HG02938 (cell line): ENCODE measurements at regions not wholly inside any gene's neighbourhood (a gene's known extent, or its start where the extent isn't known, plus 50 kb on each side); places are given as distances from the start of the nearest gene placed in this dataset.

Source experiments
- ATAC-seq: cut with Tn5 transposase; IDR thresholded peaks from one replicate; pipeline ENCODE4 v1.9.1; 2021; ENCODE audit warnings: mild to moderate bottlenecking, moderate library complexity; ENCODE audit not compliant: unreplicated experiment

DNA sequence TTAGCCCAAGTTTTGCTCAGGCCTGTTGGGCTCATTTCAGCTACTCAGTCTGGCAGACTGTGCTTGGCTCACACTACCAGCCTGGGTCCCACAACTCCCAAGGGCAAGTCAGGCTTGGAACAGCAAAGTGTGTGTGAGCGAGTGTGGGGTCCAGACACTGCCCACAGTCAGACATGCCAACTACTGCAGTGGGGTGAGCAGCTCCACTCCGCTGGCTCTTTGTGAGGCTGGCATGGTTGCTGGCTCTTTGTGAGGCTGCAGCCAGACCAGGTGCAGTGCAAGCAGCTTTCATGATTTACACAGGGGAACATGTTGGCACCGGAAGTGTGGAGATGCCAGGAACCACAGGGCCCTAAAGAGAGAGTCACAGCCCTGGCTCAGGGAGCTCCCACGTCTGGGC, 606.7 kb upstream of the FAM174A start:
- no peak for ATAC-seq

DNA sequence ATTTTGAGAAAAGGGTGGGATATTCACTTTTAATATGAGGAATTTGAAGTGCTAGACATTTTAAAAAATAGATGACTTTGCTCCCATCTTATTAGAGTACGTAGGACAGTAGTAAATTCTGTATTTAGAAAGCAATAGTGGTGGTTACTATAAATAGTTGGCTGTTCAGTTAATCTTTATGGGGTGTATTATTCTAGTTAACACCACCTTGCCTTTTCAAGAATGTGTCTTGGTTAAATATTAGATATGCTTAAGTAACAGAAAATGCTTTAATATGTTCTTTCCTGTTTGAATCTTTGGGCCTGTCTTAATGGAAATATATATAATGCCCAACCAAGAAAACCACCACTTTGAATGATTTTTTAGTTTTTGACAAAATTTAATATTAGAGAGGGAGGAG, 608.7 kb upstream of the FAM174A start:
- peak; percentile 80 for ATAC-seq

DNA sequence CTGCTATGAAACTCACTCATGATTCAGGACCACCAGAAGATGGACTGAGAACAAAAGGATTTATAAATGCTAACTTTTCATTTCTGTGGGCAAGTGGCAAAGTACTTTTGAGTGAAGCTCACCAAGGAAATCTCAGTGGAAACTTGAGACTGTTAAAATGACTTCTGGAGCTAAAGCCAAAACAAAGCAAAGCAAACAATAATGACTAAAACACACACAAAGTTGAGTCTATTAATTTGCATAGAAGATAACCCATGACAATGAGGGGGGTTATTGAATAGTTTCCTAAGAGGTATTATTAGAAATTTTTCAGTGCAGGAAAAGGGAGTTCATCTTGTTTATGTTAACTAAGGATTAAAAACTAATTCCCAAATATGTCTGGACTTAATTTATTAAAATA, 612.8 kb upstream of the FAM174A start:
- no peak for ATAC-seq

DNA sequence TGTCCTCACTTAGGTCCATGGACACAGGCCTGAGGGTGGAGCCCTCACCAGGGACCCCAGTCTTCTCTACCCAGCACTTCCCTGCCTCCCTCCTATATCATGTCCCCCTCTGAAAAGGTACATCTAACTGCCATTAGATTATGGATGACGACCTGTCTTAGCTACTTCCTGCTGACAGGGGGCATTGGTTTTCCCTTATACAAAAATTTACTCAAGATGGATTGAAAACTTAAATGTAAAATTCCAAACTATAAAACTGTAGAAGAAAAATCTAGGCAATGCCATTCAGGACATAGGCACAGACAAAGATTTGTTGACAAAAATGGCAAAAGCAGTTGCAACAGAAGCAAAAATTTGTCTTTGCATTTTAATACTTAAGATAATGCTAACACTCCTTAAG, 623.2 kb upstream of the FAM174A start:
- ATAC-seq: no peak

DNA sequence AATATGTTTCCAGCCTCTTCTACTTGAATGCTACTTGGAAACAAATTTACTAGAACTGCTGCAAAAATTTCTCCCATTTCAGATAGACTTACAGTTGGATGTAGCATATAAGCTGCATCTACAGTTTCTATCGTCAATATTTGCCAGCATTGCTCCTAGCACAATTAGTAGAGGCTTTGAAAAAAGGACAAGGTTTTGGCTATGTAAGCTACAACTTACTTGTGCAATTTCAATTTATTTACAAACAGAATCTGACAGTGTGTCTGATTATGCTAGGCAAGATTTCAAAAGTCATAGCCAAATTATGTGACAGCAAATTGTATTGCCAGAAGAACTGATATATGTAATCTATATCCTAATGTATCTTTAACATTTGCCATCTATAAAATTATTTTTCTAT, 628.4 kb upstream of the FAM174A start:
- no peak for ATAC-seq

DNA sequence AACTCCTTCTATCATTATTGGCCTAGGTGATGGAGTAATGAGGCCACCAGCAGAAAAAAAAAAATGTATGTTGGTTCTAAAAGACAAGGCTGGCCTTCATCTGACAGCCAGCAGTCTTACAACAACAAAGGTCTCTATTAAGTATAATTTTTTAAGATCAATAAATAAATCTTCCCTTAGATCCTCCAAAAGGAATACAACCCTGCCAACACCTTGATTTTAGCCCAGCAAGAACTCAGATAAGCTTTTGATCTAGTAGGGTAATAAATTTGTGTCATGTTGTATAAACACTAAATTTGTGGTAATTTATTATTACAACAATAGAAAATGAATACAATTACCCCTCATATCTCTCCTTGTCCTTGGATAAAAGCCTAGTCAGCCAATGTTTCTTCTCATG, 633.2 kb upstream of the FAM174A start:
- no peak for ATAC-seq

DNA sequence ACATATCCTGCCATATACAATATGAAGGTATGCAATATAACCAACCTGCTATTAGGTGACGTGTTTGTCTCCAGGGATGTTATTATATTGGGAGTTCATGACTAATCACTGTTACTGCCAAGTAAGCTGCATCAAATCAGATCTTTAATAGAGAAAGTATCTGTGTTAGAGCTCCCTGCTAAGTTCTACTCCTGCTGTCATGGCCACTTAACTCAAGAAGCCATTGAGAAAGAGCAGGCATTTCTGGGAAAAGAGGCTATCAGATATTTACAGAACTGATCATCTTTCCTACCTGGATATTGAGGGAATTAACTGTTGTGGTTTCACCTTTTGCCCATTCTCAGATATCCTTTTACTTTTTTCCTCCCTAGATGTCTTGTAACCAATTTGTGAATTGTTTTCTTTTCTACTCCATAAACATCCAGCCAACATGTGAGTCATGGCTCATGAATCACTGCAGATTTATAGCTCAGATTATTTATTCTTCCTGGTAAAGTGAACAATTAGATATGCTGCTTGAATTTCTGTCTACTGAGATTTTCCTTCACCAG, 634.8 kb upstream of the FAM174A start:
- no peak for ATAC-seq

DNA sequence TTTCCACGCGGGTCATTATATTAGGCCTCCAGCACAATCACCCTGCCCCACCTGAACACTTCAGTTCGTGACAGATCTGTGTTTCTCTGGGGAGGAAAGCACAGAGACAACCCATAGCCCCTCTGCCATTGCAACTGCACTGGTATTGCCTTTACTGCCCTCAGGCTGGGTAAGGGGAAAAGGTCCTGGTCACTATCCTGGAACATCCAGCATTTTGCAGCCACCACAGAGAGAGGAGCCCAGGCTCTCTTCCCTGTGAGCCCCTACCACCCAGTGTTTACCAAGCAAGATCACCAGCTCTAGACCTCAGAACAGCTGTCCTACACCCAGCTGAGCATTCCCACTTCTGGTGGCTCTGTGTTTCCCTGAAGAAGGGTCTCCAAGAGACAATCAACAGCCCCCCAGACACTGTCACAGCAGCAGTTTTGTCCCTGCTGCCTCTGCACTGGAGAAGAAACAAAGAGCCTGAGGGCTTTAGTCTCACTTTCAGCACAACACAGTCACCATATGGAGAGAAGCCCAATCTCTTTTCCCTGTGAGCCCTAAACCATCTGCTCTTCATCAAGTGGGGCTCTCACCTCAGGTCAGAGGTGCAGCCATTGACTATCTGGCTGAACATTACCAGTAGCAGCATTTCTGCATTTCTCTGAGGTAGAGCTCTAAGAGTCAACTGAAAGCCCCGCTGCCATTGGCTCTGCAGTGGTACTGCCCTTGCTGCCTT, 655.2 kb upstream of the FAM174A start:
- no peak for ATAC-seq

DNA sequence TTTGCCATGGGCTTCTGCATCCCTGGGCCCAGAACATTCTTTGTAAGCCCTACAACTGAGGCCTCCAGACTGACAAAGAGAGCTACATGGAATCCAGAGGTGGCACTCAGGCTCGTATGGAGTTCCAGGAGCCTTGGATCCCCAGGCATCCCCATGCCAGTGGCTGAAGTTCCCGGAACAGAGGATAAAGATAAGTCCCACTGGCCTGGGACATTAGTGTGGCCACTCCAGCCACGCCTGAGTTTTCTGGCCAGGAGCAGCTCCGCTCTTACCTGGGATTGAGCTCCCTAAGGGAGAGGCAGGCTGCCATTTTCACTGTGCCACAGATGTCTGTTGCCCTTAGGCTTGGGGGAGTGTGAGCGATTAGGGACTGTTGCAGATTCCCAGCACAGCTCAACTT, 656.3 kb upstream of the FAM174A start:
- no peak for ATAC-seq

DNA sequence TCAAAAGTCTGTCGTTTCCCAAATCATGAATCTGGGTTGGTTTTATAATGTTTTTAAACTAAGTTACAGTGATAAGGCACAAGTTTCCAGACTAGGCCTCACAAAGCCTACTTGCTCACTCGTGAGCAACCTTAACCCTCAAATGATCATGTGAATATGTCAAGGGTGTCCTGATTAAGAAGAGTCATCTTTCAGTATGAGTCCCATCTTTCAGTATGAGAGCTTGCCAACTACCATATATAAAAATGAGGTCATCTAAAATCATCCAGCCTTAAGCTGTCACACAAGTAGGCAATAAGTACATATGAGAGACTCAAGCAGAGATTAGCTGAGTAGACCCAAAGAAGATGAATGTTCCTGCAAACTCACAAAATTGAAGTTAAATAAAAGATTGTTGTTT, 668.4 kb upstream of the FAM174A start:
- ATAC-seq: peak; percentile 87

DNA sequence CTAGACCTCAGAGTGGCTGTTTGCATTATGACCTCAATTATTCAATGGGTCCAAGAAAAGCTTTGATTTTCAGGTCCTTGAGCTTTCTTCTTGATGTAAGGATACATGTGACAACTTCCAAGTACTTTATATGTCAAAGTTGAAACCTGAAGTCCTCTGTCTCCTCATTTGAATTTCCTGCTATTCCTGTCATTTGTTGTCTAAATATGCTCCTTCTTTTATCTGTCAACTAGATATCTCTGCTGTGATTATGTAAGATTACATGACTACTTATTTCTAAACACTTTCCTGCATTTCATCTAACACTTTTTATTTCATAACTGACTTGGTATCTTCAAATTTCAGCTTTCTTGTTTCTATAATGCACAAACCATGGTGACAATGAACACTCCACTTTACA, 670.0 kb upstream of the FAM174A start:
- ATAC-seq: no peak

DNA sequence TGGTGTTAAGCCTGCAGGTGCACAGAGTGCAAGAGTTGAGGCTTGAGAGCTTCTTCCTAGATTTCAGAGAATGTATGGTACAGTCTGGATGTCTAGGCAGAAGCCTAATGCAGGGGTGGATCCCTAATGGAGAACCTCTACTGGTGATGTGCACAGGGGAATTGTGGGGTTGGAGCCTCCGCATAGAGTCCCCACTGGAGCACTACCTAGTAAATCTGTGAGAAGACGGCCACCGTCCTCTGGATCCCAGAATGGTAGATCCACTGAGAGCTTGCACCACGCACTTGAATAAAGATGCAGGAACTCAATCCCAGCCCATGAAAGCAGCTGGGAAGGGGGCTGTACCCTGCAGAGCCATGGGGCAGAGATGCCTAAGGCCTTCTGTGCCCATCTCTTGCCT, 699.4 kb upstream of the FAM174A start:
- ATAC-seq: no peak

DNA sequence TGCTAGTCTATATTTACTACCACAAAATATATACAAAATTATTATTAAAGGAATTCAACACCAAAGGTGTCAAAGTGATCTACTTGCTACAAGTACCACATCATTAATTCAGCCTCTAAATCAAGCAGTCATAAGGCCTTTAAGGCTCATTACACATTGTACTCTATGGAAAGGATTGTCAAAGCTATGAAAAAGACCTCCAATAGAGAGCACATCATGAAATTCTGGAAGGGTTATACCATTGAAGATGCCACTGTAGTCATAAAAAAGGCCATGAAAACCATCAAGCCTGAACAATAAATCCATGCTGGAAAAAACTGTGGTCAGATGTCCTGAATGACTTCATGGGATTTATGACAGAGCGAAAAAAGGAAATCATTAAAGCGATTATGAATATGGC, 708.0 kb upstream of the FAM174A start:
- ATAC-seq: no peak

DNA sequence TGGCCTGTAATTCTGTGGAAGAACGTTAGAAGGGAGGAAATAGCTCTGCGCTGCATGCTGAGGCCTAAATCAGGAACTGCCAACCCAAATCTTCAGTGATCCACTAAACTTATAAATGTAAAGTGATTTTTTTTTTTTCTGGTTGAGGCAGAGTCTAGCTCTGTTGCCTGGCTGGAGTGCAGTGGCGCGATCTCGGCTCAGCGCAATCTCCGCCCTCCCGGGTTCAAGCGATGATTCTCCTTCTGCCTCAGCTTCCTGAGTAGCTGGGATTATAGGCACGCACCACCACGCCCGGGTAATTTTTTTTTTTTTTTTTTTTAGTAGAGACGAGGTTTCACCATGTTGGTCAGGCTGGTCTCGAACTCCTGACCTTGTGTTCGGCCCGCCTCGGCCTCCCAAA, 717.4 kb upstream of the FAM174A start:
- ATAC-seq: no peak

DNA sequence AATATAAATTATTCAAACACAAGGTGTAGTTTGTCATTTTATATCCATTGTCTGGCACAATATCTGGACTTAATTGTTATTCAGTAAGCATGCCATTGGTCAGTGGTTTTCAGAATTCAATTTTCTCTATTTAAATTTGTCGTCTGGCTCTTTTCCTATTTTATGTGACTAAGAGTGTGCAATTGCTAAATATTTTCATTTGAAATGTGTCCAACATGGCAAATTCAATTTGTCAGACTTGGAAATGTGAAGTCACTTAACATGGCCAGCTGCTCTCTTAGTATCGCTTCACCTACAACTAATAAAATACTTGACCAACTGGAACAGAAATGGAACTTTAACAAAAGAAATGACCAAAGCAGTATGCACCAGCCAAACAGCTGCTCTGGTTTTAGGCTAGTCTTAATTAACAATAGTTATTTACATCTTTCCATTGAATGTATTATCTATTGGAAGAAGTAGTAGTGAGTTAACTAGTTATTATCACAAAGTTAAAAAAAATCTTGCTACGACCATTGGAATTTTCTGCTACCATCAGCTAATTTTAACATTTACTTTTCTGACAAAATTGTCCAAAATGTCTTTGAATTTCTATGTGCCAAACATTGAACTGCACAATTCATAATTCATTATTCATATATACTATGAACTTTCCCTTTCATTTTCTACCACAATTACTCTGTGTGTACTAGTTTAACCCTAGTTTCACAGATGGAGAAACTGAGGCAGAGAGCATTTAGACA, 720.7 kb upstream of the FAM174A start:
- no peak for ATAC-seq

DNA sequence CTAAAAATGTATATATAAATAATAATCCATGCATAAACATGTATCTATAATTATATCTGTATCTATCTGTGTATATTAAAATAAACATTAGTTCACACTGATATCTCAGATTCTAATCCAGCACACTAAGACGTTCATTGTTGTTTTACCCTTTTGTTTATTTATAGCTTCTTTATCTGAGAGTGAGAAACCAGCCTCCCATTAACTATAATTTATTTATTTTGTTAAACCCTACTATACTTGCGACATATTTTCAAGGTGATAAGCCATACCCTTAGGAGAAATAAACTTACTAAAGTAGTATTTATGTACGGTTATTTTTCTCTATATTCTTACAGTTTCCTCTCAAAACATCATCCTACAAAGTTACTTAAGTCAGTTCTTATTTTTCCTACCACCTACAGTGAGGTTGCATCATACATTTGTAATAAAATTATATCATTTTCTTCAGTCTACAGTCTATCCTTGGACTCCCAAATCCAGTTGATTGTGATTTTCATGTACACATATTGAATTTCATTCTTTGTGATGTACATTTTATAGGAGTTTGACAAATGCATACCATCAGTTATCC, 726.4 kb upstream of the FAM174A start:
- no peak for ATAC-seq

DNA sequence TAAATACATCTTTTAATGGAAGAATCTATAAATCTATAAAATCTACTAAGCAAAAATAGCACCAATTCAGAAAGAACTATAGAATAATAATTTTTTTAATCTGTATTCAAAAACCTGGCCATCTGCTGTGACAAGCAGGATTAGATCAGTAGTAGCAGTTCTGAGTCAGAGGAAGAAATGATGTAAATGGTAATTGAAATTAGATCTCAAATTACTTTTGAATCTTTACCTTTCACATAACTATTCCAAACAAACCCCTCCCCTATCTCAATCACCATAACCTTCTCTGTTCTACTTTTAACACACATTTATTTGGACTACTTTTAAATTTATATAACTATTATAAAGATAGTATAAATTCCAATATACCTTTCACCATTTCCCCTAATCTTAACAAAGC, 727.8 kb upstream of the FAM174A start:
- ATAC-seq: no peak

DNA sequence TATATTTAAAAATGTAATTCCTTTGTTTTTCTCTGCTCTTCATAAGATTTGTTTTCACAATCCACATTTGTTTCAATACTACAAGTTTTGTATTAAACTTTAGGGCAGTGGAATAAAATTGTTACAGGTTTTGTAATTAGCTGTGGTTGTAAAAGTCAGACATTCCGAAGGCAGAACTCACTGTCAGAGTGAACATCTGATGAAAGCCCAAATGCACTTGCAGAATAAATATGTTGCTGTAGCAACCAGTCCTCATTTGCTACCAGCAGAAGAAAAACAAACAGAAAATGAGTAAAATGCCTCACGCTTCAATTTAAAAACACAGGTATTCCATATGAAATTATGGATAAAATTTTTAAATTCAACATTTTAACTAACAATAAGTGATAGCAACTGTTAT, 740.1 kb upstream of the FAM174A start:
- no peak for ATAC-seq

DNA sequence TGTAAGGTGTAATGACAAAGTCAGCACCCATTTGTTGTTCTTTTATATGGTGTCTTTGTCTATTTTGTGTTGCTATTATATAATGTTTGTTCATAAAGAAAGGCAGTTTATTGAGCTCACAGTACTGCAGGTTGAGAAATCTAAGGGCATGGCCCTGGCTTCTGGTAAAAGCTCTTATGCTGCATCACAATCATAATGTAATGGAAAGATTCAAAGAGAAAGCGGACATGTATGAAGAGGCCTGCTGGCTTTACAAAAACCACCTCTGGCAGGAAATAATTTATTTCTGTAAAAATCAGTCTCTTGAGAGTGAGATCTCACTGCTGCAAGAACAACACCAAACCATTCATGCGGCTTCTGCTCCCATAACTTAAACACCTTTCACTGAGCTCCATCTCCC, 746.7 kb upstream of the FAM174A start:
- ATAC-seq: no peak

DNA sequence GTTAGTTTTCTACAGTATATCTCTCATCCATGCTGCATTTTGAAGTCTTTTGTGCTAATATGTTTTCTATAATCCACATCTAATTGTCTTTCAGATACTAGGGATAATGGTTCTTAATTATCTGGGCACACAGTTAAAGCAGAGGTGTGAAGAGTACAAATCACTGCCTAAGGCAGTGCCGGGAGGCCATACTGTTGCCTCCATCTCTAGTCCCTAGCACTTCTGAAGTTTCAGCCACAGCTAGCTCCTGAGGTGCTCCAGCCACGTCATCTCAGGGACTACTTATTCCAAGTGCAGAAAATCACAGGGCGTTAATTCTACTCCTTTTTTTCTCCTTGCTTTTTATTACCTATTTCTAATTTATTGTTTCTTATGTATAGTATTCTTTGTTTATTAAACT, 760.0 kb upstream of the FAM174A start:
- ATAC-seq: no peak

DNA sequence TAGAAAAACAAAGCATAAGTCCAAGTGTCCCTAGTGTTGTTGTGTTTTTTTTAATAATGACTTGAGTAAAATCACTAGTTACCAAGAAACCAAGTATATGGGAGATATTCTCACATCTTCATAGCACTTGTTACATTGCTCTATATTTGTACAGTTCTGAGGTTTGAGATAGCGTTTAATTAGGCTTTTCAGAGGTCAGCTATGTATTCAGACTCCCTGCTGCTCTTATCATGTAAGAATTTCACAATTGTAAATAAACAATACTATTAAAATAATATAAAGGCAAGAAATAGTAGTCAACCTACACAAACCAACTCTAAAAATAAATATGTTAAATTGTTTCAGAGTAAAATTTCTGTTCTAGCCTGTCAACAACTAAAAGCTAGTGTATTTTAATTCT, 761.9 kb upstream of the FAM174A start:
- ATAC-seq: no peak

DNA sequence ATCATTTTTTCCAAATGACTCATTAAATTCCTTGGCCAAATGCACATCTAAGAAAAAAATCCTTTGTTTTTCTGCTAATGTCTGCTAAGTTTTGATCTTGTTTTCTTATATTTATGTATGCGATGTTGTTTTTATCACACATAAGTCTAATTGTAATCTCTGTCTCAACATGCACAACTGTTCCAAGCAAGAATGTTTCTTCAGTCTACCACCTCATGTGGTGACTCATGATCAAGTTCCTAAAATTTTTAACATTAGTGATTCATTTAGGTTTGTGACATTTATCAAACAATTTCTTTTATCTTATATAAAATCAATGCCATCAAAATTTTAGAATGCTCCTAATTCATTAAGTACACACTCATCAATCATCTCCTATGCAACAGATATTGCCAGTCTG, 763.9 kb upstream of the FAM174A start:
- ATAC-seq: no peak
